ENCODE measurements at regions not wholly inside any gene's neighbourhood (a gene's known extent, or its start where the extent isn't known, plus 50 kb on each side); places are given as distances from the start of the nearest gene placed in this dataset.

GRCh38 chr3:148319161-148319915 lies 378.4 kb upstream of the AGTR1 start:
- TF ChIP-seq, protein P1, sequence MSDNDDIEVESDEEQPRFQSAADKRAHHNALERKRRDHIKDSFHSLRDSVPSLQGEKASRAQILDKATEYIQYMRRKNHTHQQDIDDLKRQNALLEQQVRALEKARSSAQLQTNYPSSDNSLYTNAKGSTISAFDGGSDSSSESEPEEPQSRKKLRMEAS (IDR thresholded peaks at IDR 0.05) = no peak
- TF ChIP-seq NFIC (IDR thresholded peaks at IDR 0.05) = no peak
- TF ChIP-seq EP300 (IDR thresholded peaks at IDR 0.05; ENCODE audit: borderline replicate concordance) = no peak
- no peak for TF ChIP-seq TEAD4 (IDR thresholded peaks at IDR 0.05)
- TF ChIP-seq, protein P2, sequence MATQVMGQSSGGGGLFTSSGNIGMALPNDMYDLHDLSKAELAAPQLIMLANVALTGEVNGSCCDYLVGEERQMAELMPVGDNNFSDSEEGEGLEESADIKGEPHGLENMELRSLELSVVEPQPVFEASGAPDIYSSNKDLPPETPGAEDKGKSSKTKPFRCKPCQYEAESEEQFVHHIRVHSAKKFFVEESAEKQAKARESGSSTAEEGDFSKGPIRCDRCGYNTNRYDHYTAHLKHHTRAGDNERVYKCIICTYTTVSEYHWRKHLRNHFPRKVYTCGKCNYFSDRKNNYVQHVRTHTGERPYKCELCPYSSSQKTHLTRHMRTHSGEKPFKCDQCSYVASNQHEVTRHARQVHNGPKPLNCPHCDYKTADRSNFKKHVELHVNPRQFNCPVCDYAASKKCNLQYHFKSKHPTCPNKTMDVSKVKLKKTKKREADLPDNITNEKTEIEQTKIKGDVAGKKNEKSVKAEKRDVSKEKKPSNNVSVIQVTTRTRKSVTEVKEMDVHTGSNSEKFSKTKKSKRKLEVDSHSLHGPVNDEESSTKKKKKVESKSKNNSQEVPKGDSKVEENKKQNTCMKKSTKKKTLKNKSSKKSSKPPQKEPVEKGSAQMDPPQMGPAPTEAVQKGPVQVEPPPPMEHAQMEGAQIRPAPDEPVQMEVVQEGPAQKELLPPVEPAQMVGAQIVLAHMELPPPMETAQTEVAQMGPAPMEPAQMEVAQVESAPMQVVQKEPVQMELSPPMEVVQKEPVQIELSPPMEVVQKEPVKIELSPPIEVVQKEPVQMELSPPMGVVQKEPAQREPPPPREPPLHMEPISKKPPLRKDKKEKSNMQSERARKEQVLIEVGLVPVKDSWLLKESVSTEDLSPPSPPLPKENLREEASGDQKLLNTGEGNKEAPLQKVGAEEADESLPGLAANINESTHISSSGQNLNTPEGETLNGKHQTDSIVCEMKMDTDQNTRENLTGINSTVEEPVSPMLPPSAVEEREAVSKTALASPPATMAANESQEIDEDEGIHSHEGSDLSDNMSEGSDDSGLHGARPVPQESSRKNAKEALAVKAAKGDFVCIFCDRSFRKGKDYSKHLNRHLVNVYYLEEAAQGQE (IDR thresholded peaks at IDR 0.05; ENCODE audit: low read depth) = no peak
- no peak for TF ChIP-seq TAF1 (IDR thresholded peaks at IDR 0.05; ENCODE audit: low read depth)
- no peak for TF ChIP-seq RAD21 (IDR thresholded peaks at IDR 0.05; ENCODE audit: low read depth)
- no peak for TF ChIP-seq ZBTB7A (IDR thresholded peaks at IDR 0.05; ENCODE audit: low read depth)
- no peak for TF ChIP-seq USF1 (IDR thresholded peaks at IDR 0.05)
- TF ChIP-seq YY1 (IDR thresholded peaks at IDR 0.05; ENCODE audit: low read depth) = no peak
- TF ChIP-seq CEBPB (IDR thresholded peaks at IDR 0.05) = no peak
- no peak for TF ChIP-seq FOXM1 (IDR thresholded peaks at IDR 0.05; ENCODE audit: borderline replicate concordance, low read depth)

GRCh38 chr3:148319960-148320359 lies 377.7 kb upstream of the AGTR1 start:
- TF ChIP-seq USF1 (IDR thresholded peaks at IDR 0.05) (no peak), EP300 (IDR thresholded peaks at IDR 0.05; ENCODE audit: borderline replicate concordance) (no peak), TEAD4 (IDR thresholded peaks at IDR 0.05) (no peak), NFIC (IDR thresholded peaks at IDR 0.05) (no peak), ZBTB7A (IDR thresholded peaks at IDR 0.05; ENCODE audit: low read depth) (no peak), FOXM1 (IDR thresholded peaks at IDR 0.05; ENCODE audit: borderline replicate concordance, low read depth) (no peak), TCF12 (IDR thresholded peaks at IDR 0.05; ENCODE audit: low read depth) (no peak), YY1 (IDR thresholded peaks at IDR 0.05; ENCODE audit: low read depth) (no peak)
- TF ChIP-seq, protein P1 (IDR thresholded peaks at IDR 0.05) = no peak

- TF ChIP-seq NFIC (IDR thresholded peaks at IDR 0.05) = no peak
- no peak for TF ChIP-seq CEBPB (IDR thresholded peaks at IDR 0.05)
- TF ChIP-seq, protein P2 (IDR thresholded peaks at IDR 0.05; ENCODE audit: low read depth) = no peak
- TF ChIP-seq, protein P1 (IDR thresholded peaks at IDR 0.05) = no peak
- no peak for TF ChIP-seq RAD21 (IDR thresholded peaks at IDR 0.05; ENCODE audit: low read depth)
- no peak for TF ChIP-seq EP300 (IDR thresholded peaks at IDR 0.05; ENCODE audit: borderline replicate concordance)
- no peak for TF ChIP-seq USF1 (IDR thresholded peaks at IDR 0.05)
- no peak for TF ChIP-seq TCF12 (IDR thresholded peaks at IDR 0.05; ENCODE audit: low read depth)
- TF ChIP-seq CREB1 (IDR thresholded peaks at IDR 0.05; ENCODE audit: low read depth) = no peak
- no peak for TF ChIP-seq TAF1 (IDR thresholded peaks at IDR 0.05; ENCODE audit: low read depth)
- TF ChIP-seq FOXM1 (IDR thresholded peaks at IDR 0.05; ENCODE audit: borderline replicate concordance, low read depth) = no peak
- no peak for TF ChIP-seq YY1 (IDR thresholded peaks at IDR 0.05; ENCODE audit: low read depth)
Measured at GRCh38 chr3:148329481-148330235, 368.0 kb upstream of the AGTR1 start.

GRCh38 chr3:148330542-148330941 lies 367.2 kb upstream of the AGTR1 start:
- TF ChIP-seq EP300 (IDR thresholded peaks at IDR 0.05; ENCODE audit: borderline replicate concordance) (no peak), FOXM1 (IDR thresholded peaks at IDR 0.05; ENCODE audit: borderline replicate concordance, low read depth) (no peak), RAD21 (IDR thresholded peaks at IDR 0.05; ENCODE audit: low read depth) (no peak), YY1 (IDR thresholded peaks at IDR 0.05; ENCODE audit: low read depth) (no peak), TEAD4 (IDR thresholded peaks at IDR 0.05) (no peak), TCF12 (IDR thresholded peaks at IDR 0.05; ENCODE audit: low read depth) (no peak)
- TF ChIP-seq, protein P2 (IDR thresholded peaks at IDR 0.05; ENCODE audit: low read depth) = no peak
